HS-5 (cell line): ENCODE measurements at regions not wholly inside any gene's neighbourhood (a gene's known extent, or its start where the extent isn't known, plus 50 kb on each side); places are given as distances from the start of the nearest gene placed in this dataset.
"Not testable (repeated sequence)": the region's sequence is repeated elsewhere in the genome, so short reads cannot be mapped to it uniquely, and the experiment has no call there.

ENCODE experiments used
- DNase-seq: peaks from one replicate; pipeline ENCODE4 v3.0.0-alpha.2; 2012; ENCODE audit warnings: low read depth

- no peak for DNase-seq
Measured at GRCh38 chr2:221915926-221916325, 343.8 kb upstream of the EPHA4 start.

GRCh38 chr2:221914334-221914880 lies 342.3 kb upstream of the EPHA4 start:
- no peak for DNase-seq

GRCh38 chr2:221911890-221912289 lies 339.8 kb upstream of the EPHA4 start:
- no peak for DNase-seq

- DNase-seq: no peak
Measured at GRCh38 chr2:221911321-221911720, 339.2 kb upstream of the EPHA4 start.

- DNase-seq: no peak
Measured at GRCh38 chr2:221908518-221908917, 336.4 kb upstream of the EPHA4 start.

- no peak for DNase-seq
Measured at GRCh38 chr2:221897718-221898117, 325.6 kb upstream of the EPHA4 start.

- peak; percentile 38 for DNase-seq
Measured at GRCh38 chr2:221896505-221897151, 324.5 kb upstream of the EPHA4 start.

- no peak for DNase-seq
Measured at GRCh38 chr2:221895366-221896121, 323.4 kb upstream of the EPHA4 start.

GRCh38 chr2:221893501-221893900 lies 321.4 kb upstream of the EPHA4 start:
- no peak for DNase-seq

GRCh38 chr2:221892006-221892405 lies 319.9 kb upstream of the EPHA4 start:
- not testable (repeated sequence) for DNase-seq

- DNase-seq: no peak
Measured at GRCh38 chr2:221883976-221884375, 311.9 kb upstream of the EPHA4 start.

- DNase-seq: no peak
Measured at GRCh38 chr2:221876016-221876415, 303.9 kb upstream of the EPHA4 start.

GRCh38 chr2:221874444-221874843 lies 302.3 kb upstream of the EPHA4 start:
- no peak for DNase-seq

- DNase-seq: no peak
Measured at GRCh38 chr2:221857719-221858118, 285.6 kb upstream of the EPHA4 start.

GRCh38 chr2:221853297-221853696 lies 281.2 kb upstream of the EPHA4 start:
- no peak for DNase-seq

- DNase-seq: no peak
Measured at GRCh38 chr2:221851531-221852045, 279.5 kb upstream of the EPHA4 start.

- no peak for DNase-seq
Measured at GRCh38 chr2:221850076-221850475, 278.0 kb upstream of the EPHA4 start.

GRCh38 chr2:221848286-221848685 lies 276.2 kb upstream of the EPHA4 start:
- no peak for DNase-seq

GRCh38 chr2:221845021-221845365 lies 272.9 kb upstream of the EPHA4 start:
- DNase-seq: no peak

GRCh38 chr2:221844212-221845020 lies 272.3 kb upstream of the EPHA4 start:
- no peak for DNase-seq

GRCh38 chr2:221836095-221836494 lies 264.0 kb upstream of the EPHA4 start:
- DNase-seq: no peak

- no peak for DNase-seq
Measured at GRCh38 chr2:221833966-221834365, 261.9 kb upstream of the EPHA4 start.
